ENCODE measurements at regions not wholly inside any gene's neighbourhood (a gene's known extent, or its start where the extent isn't known, plus 50 kb on each side); places are given as distances from the start of the nearest gene placed in this dataset.
A peak's percentile ranks its signal among the peaks of the same experiment; 100 is the strongest.

- DNase-seq (ENCODE audit: low read depth, low spot score) = no peak
Measured at GRCh38 chr4:181234951-181235680, 1008.1 kb upstream of the TENM3 start.

- DNase-seq (ENCODE audit: low read depth, low spot score) = no peak
Measured at GRCh38 chr4:181245326-181245725, 997.9 kb upstream of the TENM3 start.

GRCh38 chr4:181249031-181249430 lies 994.2 kb upstream of the TENM3 start:
- no peak for DNase-seq (ENCODE audit: low read depth, low spot score)

GRCh38 chr4:181254771-181255170 lies 988.4 kb upstream of the TENM3 start:
- DNase-seq (ENCODE audit: low read depth, low spot score) = no peak

- no peak for DNase-seq (ENCODE audit: low read depth, low spot score)
Measured at GRCh38 chr4:181258569-181258968, 984.6 kb upstream of the TENM3 start.

GRCh38 chr4:181259081-181259709 lies 984.0 kb upstream of the TENM3 start:
- no peak for DNase-seq (ENCODE audit: low read depth, low spot score)

- no peak for DNase-seq (ENCODE audit: low read depth, low spot score)
Measured at GRCh38 chr4:181261279-181261678, 981.9 kb upstream of the TENM3 start.

GRCh38 chr4:181264893-181265292 lies 978.3 kb upstream of the TENM3 start:
- no peak for DNase-seq (ENCODE audit: low read depth, low spot score)

GRCh38 chr4:181265370-181265769 lies 977.8 kb upstream of the TENM3 start:
- no peak for DNase-seq (ENCODE audit: low read depth, low spot score)

- DNase-seq (ENCODE audit: low read depth, low spot score) = no peak
Measured at GRCh38 chr4:181271116-181271640, 972.0 kb upstream of the TENM3 start.

- DNase-seq (ENCODE audit: low read depth, low spot score) = peak; percentile 2
Measured at GRCh38 chr4:181272422-181272821, 970.8 kb upstream of the TENM3 start.

- no peak for DNase-seq (ENCODE audit: low read depth, low spot score)
Measured at GRCh38 chr4:181278941-181279340, 964.3 kb upstream of the TENM3 start.

GRCh38 chr4:181281451-181281850 lies 961.8 kb upstream of the TENM3 start:
- DNase-seq (ENCODE audit: low read depth, low spot score) = no peak

GRCh38 chr4:181289198-181289597 lies 954.0 kb upstream of the TENM3 start:
- no peak for DNase-seq (ENCODE audit: low read depth, low spot score)

- DNase-seq (ENCODE audit: low read depth, low spot score) = no peak
Measured at GRCh38 chr4:181291615-181292014, 951.6 kb upstream of the TENM3 start.

GRCh38 chr4:181293014-181293413 lies 950.2 kb upstream of the TENM3 start:
- no peak for DNase-seq (ENCODE audit: low read depth, low spot score)

GRCh38 chr4:181293541-181293940 lies 949.7 kb upstream of the TENM3 start:
- DNase-seq (ENCODE audit: low read depth, low spot score) = no peak

- no peak for DNase-seq (ENCODE audit: low read depth, low spot score)
Measured at GRCh38 chr4:181294421-181294820, 948.8 kb upstream of the TENM3 start.

- no peak for DNase-seq (ENCODE audit: low read depth, low spot score)
Measured at GRCh38 chr4:181301735-181302710, 941.2 kb upstream of the TENM3 start.

- DNase-seq (ENCODE audit: low read depth, low spot score) = no peak
Measured at GRCh38 chr4:181307824-181308223, 935.4 kb upstream of the TENM3 start.

GRCh38 chr4:181308476-181309312 lies 934.5 kb upstream of the TENM3 start:
- no peak for DNase-seq (ENCODE audit: low read depth, low spot score)
